ENCODE measurements at regions not wholly inside any gene's neighbourhood (a gene's known extent, or its start where the extent isn't known, plus 50 kb on each side); places are given as distances from the start of the nearest gene placed in this dataset.

DNA sequence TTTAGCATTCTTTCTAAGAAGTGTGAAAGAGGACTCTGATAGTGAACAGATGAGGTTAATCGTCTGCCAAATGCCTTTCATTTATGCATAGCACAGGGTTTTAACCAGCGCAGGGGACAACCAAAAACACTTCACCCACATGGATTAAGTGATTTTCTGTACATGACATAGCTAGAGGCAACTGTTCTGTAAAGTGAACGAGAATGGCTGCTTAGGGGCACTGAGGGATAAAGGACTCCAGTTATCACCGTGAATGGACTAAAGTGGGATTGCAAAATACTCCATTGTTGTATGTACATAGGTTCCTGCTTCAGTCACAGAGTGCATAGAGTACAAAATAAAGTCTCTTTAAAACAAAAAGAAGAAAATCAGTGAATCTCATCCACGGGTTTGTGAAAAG is 456.8 kb downstream of the DMAC1 start:
- TF ChIP-seq, protein P1, sequence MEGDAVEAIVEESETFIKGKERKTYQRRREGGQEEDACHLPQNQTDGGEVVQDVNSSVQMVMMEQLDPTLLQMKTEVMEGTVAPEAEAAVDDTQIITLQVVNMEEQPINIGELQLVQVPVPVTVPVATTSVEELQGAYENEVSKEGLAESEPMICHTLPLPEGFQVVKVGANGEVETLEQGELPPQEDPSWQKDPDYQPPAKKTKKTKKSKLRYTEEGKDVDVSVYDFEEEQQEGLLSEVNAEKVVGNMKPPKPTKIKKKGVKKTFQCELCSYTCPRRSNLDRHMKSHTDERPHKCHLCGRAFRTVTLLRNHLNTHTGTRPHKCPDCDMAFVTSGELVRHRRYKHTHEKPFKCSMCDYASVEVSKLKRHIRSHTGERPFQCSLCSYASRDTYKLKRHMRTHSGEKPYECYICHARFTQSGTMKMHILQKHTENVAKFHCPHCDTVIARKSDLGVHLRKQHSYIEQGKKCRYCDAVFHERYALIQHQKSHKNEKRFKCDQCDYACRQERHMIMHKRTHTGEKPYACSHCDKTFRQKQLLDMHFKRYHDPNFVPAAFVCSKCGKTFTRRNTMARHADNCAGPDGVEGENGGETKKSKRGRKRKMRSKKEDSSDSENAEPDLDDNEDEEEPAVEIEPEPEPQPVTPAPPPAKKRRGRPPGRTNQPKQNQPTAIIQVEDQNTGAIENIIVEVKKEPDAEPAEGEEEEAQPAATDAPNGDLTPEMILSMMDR (IDR thresholded peaks at IDR 0.05), result no peak
- Mint-ChIP-seq H3K9me3 (ENCODE audit: low read depth) (no peaks in the 10 kb centered on the region), H3K27me3 (ENCODE audit: low read depth) (peaks cover 19% of the 10 kb centered on the region), H3K4me1 (ENCODE audit: low read depth) (no peaks in the 10 kb centered on the region), H3K36me3 (ENCODE audit: low read depth) (no peaks in the 10 kb centered on the region), H3K27ac (ENCODE audit: unreplicated experiment) (no peak overlapping the region), H3K4me3 (ENCODE audit: unreplicated experiment) (no peak overlapping the region)
- no peak for DNase-seq (ENCODE audit: low spot score)

DNA sequence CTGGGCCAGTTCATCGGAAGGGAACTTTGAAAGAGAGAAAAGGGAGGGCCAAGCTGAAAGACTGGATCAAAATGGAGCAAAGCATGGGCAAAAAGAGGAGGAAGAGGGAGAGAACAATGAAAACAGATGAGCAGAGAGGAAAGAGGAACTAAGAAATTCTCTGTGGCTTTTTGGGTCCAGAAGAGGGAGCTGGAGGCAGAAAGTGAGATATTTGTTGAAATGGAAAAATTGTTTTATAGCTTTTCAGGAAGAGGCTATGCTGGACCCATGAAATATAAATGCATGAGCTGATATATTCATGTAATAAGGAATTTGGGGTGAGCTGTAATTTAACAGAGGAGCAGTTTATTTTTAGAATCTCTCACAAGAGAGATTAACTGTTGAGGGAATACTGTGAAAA is 457.3 kb downstream of the DMAC1 start:
- Mint-ChIP-seq H3K36me3 (ENCODE audit: low read depth) (peaks cover under 1% of the 10 kb centered on the region), H3K4me3 (ENCODE audit: unreplicated experiment) (no peak overlapping the region), H3K4me1 (ENCODE audit: low read depth) (no peaks in the 10 kb centered on the region), H3K9me3 (ENCODE audit: low read depth) (no peaks in the 10 kb centered on the region), H3K27ac (ENCODE audit: unreplicated experiment) (no peak overlapping the region), H3K27me3 (ENCODE audit: low read depth) (peaks cover 24% of the 10 kb centered on the region)
- DNase-seq (ENCODE audit: low spot score), result no peak
- TF ChIP-seq, protein P1 (IDR thresholded peaks at IDR 0.05), result peak; percentile 53

DNA sequence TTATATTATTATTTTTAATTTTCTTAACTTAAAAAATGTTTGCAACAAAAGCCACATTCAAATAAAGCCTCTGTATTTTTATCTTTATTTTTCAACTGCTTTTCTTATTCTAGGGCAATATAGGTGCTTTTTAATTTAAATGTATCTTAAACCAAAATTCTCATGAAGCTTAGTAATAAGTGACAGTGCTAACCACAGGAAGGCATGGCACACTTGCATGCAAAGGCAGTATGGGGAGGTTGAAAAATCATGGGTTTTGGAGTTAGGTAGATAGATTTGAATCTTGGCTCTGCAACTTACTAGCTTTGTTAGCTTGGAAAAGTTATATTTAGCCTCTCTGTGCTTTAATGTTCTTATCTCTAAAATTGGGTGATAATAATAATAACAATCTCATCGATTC is 458.0 kb downstream of the DMAC1 start:
- H3K27me3 Mint-ChIP-seq (ENCODE audit: low read depth), result peaks cover 25% of the 10 kb centered on the region
- H3K27ac Mint-ChIP-seq (ENCODE audit: unreplicated experiment), result no peak overlapping the region
- TF ChIP-seq, protein P1 (IDR thresholded peaks at IDR 0.05), result no peak
- no peaks in the 10 kb centered on the region for H3K4me1 Mint-ChIP-seq (ENCODE audit: low read depth)
- no peak for DNase-seq (ENCODE audit: low spot score)
- peaks cover 1% of the 10 kb centered on the region for H3K36me3 Mint-ChIP-seq (ENCODE audit: low read depth)
- no peaks in the 10 kb centered on the region for H3K9me3 Mint-ChIP-seq (ENCODE audit: low read depth)
- H3K4me3 Mint-ChIP-seq (ENCODE audit: unreplicated experiment), result no peak overlapping the region

DNA sequence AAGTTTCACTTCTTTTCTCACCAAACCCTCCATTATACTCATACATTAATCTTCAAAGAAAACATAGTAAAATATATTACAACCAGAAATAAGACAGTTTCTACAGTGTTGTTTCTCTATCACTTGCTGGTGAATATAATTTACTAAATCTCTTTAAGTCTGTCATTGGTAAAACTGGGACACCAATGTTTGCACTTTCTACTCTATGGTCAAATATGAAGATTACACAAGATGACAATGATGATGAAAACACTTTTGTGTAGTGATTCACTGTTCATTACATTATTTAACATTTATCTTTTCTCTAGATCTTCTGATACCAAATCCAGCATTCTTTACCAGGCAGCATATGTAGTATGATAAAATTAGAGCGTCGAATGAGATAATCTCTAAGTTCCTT is 459.1 kb downstream of the DMAC1 start:
- Mint-ChIP-seq H3K27ac (ENCODE audit: unreplicated experiment) (no peak overlapping the region), H3K27me3 (ENCODE audit: low read depth) (peaks cover 25% of the 10 kb centered on the region), H3K36me3 (ENCODE audit: low read depth) (peaks cover 1% of the 10 kb centered on the region), H3K4me3 (ENCODE audit: unreplicated experiment) (no peak overlapping the region), H3K9me3 (ENCODE audit: low read depth) (no peaks in the 10 kb centered on the region), H3K4me1 (ENCODE audit: low read depth) (no peaks in the 10 kb centered on the region)
- TF ChIP-seq, protein P1 (IDR thresholded peaks at IDR 0.05), result no peak
- DNase-seq (ENCODE audit: low spot score), result no peak

DNA sequence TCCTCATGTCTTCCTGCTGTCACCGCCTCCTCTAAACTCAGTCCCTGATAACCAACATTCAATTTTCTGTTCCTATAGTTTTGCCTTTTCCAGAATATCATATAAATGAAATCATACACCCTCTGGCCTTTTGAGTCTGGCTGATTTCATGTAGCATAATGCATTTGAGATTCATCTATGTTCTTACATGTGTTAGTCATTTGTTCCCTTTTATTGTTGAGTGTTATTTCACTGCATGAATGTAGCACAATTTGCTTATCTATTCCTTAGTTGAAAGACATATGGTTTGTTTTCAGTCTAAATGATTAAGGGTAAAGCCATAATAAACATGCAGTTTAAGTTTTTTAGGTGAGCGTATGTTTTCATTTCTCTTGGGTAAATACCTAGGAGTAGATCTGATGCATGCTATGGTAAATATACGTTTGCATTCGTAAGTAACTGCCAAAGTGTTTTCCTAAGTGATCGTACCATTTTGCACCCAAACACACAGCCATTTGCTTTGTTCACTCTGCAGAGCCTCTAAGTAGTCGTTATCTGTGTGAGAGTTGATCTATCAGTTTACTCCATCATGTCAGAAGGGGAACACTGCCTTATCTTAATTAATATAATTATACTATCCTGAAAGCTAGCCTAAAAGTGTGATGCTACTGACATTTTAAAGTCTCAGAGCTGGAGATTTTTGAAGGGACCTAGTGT is 460.8 kb downstream of the DMAC1 start:
- Mint-ChIP-seq H3K27me3 (ENCODE audit: low read depth) (peaks cover 19% of the 10 kb centered on the region), H3K27ac (ENCODE audit: unreplicated experiment) (no peak overlapping the region), H3K9me3 (ENCODE audit: low read depth) (no peaks in the 10 kb centered on the region), H3K36me3 (ENCODE audit: low read depth) (peaks cover 1% of the 10 kb centered on the region), H3K4me1 (ENCODE audit: low read depth) (no peaks in the 10 kb centered on the region), H3K4me3 (ENCODE audit: unreplicated experiment) (no peak overlapping the region)
- TF ChIP-seq, protein P1 (IDR thresholded peaks at IDR 0.05), result no peak
- DNase-seq (ENCODE audit: low spot score), result no peak
